ENCODE measurements at regions not wholly inside any gene's neighbourhood (a gene's known extent, or its start where the extent isn't known, plus 50 kb on each side); places are given as distances from the start of the nearest gene placed in this dataset.

DNA sequence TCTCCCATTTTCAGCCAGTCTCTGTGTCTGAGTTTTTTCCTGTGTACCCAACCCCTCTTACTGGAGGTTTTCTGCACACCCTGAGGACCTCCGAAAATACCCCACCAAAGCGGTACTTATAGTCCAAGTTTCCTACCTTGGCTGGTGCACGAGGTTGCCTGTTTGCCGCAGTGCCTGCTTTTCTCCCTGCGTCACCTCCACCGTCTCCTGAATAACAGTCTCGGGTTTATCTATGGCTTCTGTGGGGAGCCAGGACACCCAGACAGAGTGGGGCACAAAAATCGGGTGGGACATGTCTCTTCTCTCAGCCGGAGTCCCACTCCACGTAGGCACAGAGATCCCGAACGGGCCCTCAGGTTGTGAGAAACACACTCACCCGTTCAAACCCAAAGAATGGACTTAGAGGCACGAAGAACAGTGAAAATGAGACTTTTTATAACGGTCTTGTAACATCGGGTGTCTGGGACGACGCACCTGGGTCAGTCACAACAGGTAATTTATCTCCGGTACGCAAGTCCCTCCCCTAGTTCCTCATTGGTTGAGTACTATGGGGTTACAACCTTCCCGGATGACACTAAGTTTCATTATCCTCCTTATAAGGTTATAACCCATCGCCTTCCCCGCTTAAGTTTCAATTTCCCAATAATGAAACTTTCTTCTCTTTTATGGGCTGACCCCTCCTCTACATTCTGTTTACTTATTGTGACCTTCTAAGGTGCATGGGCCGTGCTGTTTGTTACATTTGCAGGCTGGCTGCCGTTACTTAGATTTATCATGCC lies 970.2 kb upstream of the COX7C start:
- TF ChIP-seq, protein P1, sequence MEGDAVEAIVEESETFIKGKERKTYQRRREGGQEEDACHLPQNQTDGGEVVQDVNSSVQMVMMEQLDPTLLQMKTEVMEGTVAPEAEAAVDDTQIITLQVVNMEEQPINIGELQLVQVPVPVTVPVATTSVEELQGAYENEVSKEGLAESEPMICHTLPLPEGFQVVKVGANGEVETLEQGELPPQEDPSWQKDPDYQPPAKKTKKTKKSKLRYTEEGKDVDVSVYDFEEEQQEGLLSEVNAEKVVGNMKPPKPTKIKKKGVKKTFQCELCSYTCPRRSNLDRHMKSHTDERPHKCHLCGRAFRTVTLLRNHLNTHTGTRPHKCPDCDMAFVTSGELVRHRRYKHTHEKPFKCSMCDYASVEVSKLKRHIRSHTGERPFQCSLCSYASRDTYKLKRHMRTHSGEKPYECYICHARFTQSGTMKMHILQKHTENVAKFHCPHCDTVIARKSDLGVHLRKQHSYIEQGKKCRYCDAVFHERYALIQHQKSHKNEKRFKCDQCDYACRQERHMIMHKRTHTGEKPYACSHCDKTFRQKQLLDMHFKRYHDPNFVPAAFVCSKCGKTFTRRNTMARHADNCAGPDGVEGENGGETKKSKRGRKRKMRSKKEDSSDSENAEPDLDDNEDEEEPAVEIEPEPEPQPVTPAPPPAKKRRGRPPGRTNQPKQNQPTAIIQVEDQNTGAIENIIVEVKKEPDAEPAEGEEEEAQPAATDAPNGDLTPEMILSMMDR (IDR thresholded peaks at IDR 0.05): no peak
- TF ChIP-seq POLR2A (IDR thresholded peaks at IDR 0.05) (no peak), POLR2AphosphoS5 (IDR thresholded peaks at IDR 0.05) (no peak), EP300 (IDR thresholded peaks at IDR 0.05) (no peak)
